HG02588 (cell line): ENCODE measurements at regions not wholly inside any gene's neighbourhood (a gene's known extent, or its start where the extent isn't known, plus 50 kb on each side); places are given as distances from the start of the nearest gene placed in this dataset.

Experiments used
- ATAC-seq: cut with Tn5 transposase; IDR thresholded peaks from one replicate; pipeline ENCODE4 v1.9.1; 2021; ENCODE audit warnings: mild to moderate bottlenecking, moderate library complexity; ENCODE audit not compliant: unreplicated experiment

- ATAC-seq, result no peak
Observed at GRCh38 chr18:78919956-78920355, 59.7 kb upstream of the SALL3 start.

GRCh38 chr18:78920456-78921138, 59.0 kb upstream of the SALL3 start:
- ATAC-seq, result no peak

GRCh38 chr18:78922856-78923255, 56.8 kb upstream of the SALL3 start:
- no peak for ATAC-seq

- no peak for ATAC-seq
Observed at GRCh38 chr18:78924301-78924700, 55.3 kb upstream of the SALL3 start.

GRCh38 chr18:78924786-78925540, 54.7 kb upstream of the SALL3 start:
- ATAC-seq, result no peak

- ATAC-seq, result no peak
Observed at GRCh38 chr18:78925557-78926242, 53.9 kb upstream of the SALL3 start.

- ATAC-seq, result no peak
Observed at GRCh38 chr18:78926243-78926615, 53.4 kb upstream of the SALL3 start.

GRCh38 chr18:78927156-78927555, 52.5 kb upstream of the SALL3 start:
- no peak for ATAC-seq

GRCh38 chr18:78927616-78928015, 52.0 kb upstream of the SALL3 start:
- no peak for ATAC-seq

GRCh38 chr18:78928076-78928475, 51.5 kb upstream of the SALL3 start:
- no peak for ATAC-seq

GRCh38 chr18:78929516-78929915, 50.1 kb upstream of the SALL3 start:
- no peak for ATAC-seq
